CD4-positive, alpha-beta T cell treated with Interleukin-10 for 1 hour (primary cell): ENCODE measurements at regions not wholly inside any gene's neighbourhood (a gene's known extent, or its start where the extent isn't known, plus 50 kb on each side); places are given as distances from the start of the nearest gene placed in this dataset.

ENCODE experiments used
- DNase-seq: peaks from one replicate; pipeline ENCODE4 v3.0.0-alpha.2; 2020

GRCh38 chr2:94939349-94939748 lies 68.1 kb downstream of the TEKT4 start:
- DNase-seq: no peak

GRCh38 chr2:94947097-94948016 lies 76.1 kb downstream of the TEKT4 start:
- DNase-seq: no peak

- DNase-seq: no peak
Measured at GRCh38 chr2:94955702-94956101, 69.8 kb upstream of the MAL start.

GRCh38 chr2:94956797-94957391 lies 68.6 kb upstream of the MAL start:
- DNase-seq: peak; percentile 27

GRCh38 chr2:94958245-94958644 lies 67.3 kb upstream of the MAL start:
- DNase-seq: no peak

- DNase-seq: no peak
Measured at GRCh38 chr2:94960266-94960665, 65.2 kb upstream of the MAL start.

GRCh38 chr2:94960751-94961150 lies 64.8 kb upstream of the MAL start:
- no peak for DNase-seq

- no peak for DNase-seq
Measured at GRCh38 chr2:94964193-94964592, 61.3 kb upstream of the MAL start.

- no peak for DNase-seq
Measured at GRCh38 chr2:94966689-94967088, 58.8 kb upstream of the MAL start.

- DNase-seq: no peak
Measured at GRCh38 chr2:94970353-94970752, 55.2 kb upstream of the MAL start.
